GM18867 (cell line): ENCODE measurements at regions not wholly inside any gene's neighbourhood (a gene's known extent, or its start where the extent isn't known, plus 50 kb on each side); places are given as distances from the start of the nearest gene placed in this dataset.
"Not testable (repeated sequence)": the region's sequence is repeated elsewhere in the genome, so short reads cannot be mapped to it uniquely, and the experiment has no call there.

Experiments used
- ATAC-seq: cut with Tn5 transposase; IDR thresholded peaks from one replicate; pipeline ENCODE4 v1.9.1; 2021; ENCODE audit warnings: mild to moderate bottlenecking, moderate library complexity; ENCODE audit not compliant: unreplicated experiment

- ATAC-seq: not testable (repeated sequence)
Measured at GRCh38 chr15:20625469-20625868, 83.9 kb upstream of the GOLGA6L6 start.

GRCh38 chr15:20624085-20624484, 82.5 kb upstream of the GOLGA6L6 start:
- peak; percentile 67 for ATAC-seq

GRCh38 chr15:20622117-20622516, 80.5 kb upstream of the GOLGA6L6 start:
- peak; percentile 70 for ATAC-seq

DNA sequence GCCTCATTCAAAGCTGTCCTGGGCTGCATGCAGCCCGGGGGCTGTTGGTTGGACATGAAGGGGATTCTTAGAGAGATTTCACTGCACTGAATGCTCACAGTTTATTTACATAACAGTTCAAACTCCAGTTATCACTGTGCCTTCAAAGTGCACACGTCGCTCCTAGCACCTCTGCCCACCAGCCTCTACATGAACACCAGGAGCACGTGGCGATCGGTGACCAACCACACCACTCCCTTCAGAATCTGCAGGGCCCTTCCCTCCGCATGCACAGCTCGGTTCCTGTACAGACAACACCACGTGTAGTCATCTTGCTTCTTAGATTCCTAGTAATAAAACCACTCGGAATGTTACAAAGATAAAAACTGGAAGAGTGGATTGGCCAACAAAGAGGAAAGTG, 72.9 kb upstream of the GOLGA6L6 start:
- ATAC-seq: not testable (repeated sequence)

- not testable (repeated sequence) for ATAC-seq
Measured at GRCh38 chr15:20612796-20613195, 71.2 kb upstream of the GOLGA6L6 start.

DNA sequence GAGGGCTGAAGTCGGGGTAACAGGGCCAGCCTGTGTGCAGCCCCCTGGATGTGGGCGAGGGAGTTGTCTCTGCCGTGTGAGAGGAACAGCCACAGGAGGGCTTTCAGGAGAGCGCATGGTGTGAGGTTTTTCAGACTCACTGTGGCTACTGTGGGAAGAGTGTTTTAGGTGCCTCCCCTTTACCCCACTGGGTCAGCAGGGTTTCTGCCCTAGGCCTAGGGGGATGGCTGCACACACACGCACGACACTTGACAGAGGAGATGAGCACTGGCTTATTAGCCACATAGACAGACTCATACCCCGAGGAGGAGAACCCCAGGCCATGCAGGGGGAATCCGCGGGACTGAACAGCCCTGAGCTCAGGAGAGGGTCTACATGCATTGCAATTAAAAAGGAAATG, 70.8 kb upstream of the GOLGA6L6 start:
- ATAC-seq: not testable (repeated sequence)

DNA sequence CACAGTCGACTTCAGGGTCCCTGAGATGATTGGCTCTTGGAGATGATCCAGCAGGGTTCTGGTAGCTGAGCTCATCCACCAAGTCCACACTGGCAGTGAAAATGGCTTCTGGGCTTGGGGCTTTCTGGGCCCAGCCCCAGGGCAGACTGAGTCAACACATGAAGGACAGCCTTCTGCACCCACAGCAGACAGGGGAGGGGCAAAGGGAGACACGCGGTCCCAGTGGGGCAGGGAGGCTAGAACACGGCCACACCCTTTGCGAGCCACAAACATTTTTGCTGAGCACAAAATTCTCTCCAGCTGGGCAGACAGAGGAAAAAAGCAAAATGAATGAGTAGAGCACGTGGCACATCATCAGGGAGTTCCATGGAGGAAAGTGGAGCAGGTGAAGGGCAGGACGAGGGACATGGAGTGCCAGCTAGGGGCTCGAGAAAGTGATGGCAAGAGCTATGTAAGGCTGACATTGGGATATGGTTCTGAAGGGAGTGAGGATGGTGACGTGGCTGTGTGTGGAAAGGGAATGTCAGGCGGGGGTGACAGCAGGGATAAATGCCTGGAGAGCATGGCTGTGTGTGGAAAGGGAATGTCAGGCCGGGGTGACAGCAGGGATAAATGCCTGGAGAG, 70.2 kb upstream of the GOLGA6L6 start:
- ATAC-seq: not testable (repeated sequence)

DNA sequence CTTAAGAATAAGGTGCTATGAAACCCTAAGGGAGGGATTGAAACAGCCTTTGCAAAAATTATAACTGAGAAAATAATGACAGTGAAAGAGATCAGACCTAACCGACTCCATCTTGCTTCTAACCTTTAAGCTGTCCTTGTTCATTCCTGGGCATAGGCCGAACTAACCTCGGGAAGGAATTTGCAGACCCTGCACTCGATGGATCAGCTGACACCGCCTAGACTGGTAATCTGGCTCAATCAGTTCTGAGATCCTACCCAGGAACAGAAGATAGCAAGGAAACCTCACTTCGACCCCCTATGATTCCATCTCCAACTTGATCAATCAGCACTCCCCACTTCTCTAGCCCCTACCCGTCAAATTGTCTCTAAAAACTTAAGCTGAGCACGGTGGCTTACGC, 66.6 kb upstream of the GOLGA6L6 start:
- not testable (repeated sequence) for ATAC-seq

DNA sequence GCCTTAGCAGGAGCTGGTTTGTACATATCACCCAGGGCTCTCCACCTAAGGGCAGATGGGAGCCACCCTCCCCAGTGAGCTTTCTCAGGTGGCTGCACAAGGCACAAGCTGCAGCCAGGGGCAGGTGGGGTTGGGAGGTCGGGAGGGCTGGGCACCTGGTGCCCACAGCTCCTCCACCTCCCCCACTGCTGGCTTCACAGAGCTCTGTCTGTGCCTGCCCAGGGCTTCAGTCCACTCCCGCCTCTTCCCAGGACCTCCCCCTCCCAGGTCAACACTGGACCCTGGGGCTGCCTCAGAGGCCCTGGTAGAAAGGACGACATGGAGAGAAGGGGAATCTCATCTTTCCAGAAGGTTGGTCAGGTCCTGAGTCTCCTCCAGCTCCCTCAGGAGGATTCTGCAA, 55.6 kb upstream of the GOLGA6L6 start:
- ATAC-seq: not testable (repeated sequence)

DNA sequence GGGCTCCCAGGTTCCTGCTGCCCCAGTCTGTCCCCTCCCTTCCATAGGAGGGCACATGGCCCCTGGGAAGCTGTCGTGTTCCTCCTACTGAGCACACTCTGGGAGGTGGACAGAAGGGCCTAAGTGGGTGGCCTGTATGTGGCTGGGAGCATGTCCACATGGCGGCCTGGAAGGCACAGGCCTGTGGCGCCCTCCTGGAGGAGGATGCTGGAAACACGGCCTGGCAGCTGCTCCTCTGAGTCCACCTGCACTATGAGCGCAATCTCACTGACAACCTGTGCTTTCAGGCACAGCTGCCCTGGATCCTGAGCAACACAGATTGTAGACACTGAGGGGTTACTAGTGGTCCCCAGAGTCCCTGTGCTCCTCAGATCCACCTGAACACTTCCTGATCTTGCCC, 52.6 kb upstream of the GOLGA6L6 start:
- ATAC-seq: not testable (repeated sequence)

- not testable (repeated sequence) for ATAC-seq
Measured at GRCh38 chr15:20591936-20592335, 50.3 kb upstream of the GOLGA6L6 start.
